ENCODE measurements at regions not wholly inside any gene's neighbourhood (a gene's known extent, or its start where the extent isn't known, plus 50 kb on each side); places are given as distances from the start of the nearest gene placed in this dataset.

DNA sequence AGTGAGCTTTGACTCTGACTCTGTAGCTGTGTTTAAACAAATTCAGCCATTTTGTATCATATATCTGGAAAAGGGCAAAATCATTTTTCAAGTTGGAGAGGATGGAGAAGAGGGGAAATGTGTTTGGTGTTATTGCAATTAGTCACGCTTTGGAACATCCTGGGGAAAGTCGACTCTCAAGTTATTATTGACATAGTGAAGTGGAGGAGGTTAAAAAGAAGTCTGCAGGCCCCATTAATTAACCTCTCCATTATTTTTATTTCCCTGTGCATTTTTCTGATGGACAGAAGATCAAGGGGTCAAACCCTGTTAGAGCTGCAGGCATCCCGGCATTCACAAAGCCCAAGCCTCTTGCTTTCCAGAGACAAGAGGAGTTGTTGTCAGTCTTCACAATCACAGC lies 132.6 kb downstream of the TEX36 start:
- Histone ChIP-seq H3K4me3 (no peak overlapping the region), H3K4me1 (ENCODE audit: insufficient read depth) (no peaks in the 10 kb centered on the region), H3K36me3 (no peaks in the 10 kb centered on the region), H3K27me3 (no peaks in the 10 kb centered on the region), H3K9me3 (peaks cover 0 to 7% of the 10 kb centered on the region in 2 donors), H3K27ac (no peak overlapping the region)
- 34 to 39% (median 39%) methylated on average over 3 of the region's 3 CpGs for WGBS, 3 donors
- no peak for TF ChIP-seq EP300 (IDR thresholded peaks at IDR 0.05)
- TF ChIP-seq, protein P1, sequence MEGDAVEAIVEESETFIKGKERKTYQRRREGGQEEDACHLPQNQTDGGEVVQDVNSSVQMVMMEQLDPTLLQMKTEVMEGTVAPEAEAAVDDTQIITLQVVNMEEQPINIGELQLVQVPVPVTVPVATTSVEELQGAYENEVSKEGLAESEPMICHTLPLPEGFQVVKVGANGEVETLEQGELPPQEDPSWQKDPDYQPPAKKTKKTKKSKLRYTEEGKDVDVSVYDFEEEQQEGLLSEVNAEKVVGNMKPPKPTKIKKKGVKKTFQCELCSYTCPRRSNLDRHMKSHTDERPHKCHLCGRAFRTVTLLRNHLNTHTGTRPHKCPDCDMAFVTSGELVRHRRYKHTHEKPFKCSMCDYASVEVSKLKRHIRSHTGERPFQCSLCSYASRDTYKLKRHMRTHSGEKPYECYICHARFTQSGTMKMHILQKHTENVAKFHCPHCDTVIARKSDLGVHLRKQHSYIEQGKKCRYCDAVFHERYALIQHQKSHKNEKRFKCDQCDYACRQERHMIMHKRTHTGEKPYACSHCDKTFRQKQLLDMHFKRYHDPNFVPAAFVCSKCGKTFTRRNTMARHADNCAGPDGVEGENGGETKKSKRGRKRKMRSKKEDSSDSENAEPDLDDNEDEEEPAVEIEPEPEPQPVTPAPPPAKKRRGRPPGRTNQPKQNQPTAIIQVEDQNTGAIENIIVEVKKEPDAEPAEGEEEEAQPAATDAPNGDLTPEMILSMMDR (IDR thresholded peaks at IDR 0.05) = no peak
- TF ChIP-seq POLR2A (IDR thresholded peaks at IDR 0.05) = no peak
- intact Hi-C loops (cut with DNase I) = no loop called here
- DNase-seq = no peak

DNA sequence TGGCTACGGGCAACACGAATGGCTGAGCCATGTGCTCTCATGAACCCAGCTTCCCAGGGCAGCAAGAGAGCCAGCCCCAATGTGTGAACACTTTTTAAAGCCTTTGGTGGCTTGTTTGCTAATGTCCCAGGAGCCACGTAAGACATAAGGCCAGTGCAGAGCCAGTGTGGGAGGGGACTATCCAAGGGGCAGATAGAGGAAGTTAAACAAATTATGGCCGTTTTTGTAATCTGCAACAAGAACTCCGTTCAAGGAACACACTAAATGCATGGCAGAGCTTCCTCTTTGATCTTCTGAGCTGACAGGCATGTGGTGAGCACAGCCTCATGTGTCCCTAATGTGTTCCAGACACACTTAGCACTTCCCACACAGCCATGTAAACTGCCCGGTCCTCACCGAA lies 133.3 kb downstream of the TEX36 start:
- 51 to 64% (median 63%) methylated on average over 7 of the region's 7 CpGs for WGBS, 3 donors
- no peak for DNase-seq
- no peaks in the 10 kb centered on the region for H3K27me3 ChIP-seq
- no peaks in the 10 kb centered on the region for H3K4me1 ChIP-seq (ENCODE audit: insufficient read depth)
- no peak overlapping the region for H3K4me3 ChIP-seq
- no peak overlapping the region for H3K27ac ChIP-seq
- H3K9me3 ChIP-seq = peaks cover 0 to 7% of the 10 kb centered on the region in 2 donors
- no peaks in the 10 kb centered on the region for H3K36me3 ChIP-seq
- no peak for TF ChIP-seq EP300 (IDR thresholded peaks at IDR 0.05)
- no peak for TF ChIP-seq POLR2A (IDR thresholded peaks at IDR 0.05)
- TF ChIP-seq, protein P1 (IDR thresholded peaks at IDR 0.05) = no peak
- intact Hi-C loops (cut with DNase I) = no loop called here

DNA sequence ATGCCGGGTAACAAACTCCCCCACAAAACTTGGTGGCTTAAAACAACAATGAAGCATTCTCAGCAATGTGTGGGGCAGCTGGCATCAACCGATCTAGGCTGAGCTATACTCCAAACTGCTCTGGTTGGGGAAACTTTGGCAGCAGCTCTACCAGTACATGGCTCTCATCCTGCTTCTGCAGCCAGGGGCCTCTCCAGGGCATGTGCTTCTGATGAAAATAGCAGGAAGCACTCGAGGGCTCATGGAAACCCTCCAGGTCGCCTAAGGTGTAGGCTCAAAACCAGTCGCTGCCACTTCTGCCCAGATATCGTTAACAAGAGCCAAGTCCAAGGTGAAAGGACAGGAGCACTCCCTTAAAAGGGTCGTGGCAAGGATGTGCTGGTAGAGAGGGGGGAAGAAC lies 134.1 kb downstream of the TEX36 start:
- Histone ChIP-seq H3K9me3 (peaks cover 0 to 7% of the 10 kb centered on the region in 2 donors), H3K4me1 (ENCODE audit: insufficient read depth) (no peaks in the 10 kb centered on the region), H3K4me3 (no peak overlapping the region), H3K36me3 (no peaks in the 10 kb centered on the region), H3K27ac (no peak overlapping the region), H3K27me3 (no peaks in the 10 kb centered on the region)
- TF ChIP-seq EP300 (IDR thresholded peaks at IDR 0.05) = no peak
- TF ChIP-seq, protein P1 (IDR thresholded peaks at IDR 0.05) = no peak
- TF ChIP-seq POLR2A (IDR thresholded peaks at IDR 0.05) = no peak
- intact Hi-C loops (cut with DNase I) = no loop called here
- no peak for DNase-seq
- WGBS, 3 donors = 76 to 88% (median 85%) methylated on average over 7 of the region's 7 CpGs

DNA sequence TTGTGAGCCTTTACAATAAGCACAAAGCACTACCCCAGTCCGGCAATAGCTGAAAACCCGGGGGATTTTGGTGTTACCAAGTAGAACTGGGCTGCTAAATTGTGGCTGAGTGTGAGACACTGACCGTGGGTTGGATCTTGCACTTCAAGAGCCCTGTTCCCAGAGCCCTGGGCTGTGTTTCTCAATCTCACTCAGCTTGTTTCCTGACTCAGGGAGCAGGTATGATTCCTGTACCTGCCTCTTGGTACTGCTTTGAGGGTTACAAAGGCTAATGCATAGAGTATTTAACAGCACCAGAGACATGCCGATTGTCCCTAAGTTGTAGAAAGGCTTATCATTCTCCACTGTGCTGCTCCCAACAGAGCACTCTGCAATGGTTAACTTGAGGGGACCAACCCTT lies 134.6 kb downstream of the TEX36 start:
- Histone ChIP-seq H3K4me1 (ENCODE audit: insufficient read depth) (no peaks in the 10 kb centered on the region), H3K9me3 (peaks cover 0 to 7% of the 10 kb centered on the region in 2 donors), H3K36me3 (no peaks in the 10 kb centered on the region), H3K27me3 (no peaks in the 10 kb centered on the region), H3K4me3 (no peak overlapping the region), H3K27ac (no peak overlapping the region)
- intact Hi-C loops (cut with DNase I) = no loop called here
- DNase-seq = no peak
- TF ChIP-seq EP300 (IDR thresholded peaks at IDR 0.05) (no peak), POLR2A (IDR thresholded peaks at IDR 0.05) (no peak)
- TF ChIP-seq, protein P1 (IDR thresholded peaks at IDR 0.05) = no peak
- WGBS, 3 donors = 82 to 88% (median 88%) methylated on average over 4 of the region's 4 CpGs

Data from ovary (tissue), 7 donors.